PC-9 (cell line): ENCODE measurements at regions not wholly inside any gene's neighbourhood (a gene's known extent, or its start where the extent isn't known, plus 50 kb on each side); places are given as distances from the start of the nearest gene placed in this dataset.

Experiments used
- BruUV-seq: library from RNA; stranded (reverse); fragments of 400-500 nt; replicated peaks from 2 replicates; lab custom pipeline; 2021; lab: Mats Ljungman, UMichigan
- CTCF ChIA-PET: fragments of 300-600 bp; sonication (Branson Sonifier 250); formaldehyde crosslinking; loops from one replicate; lab custom pipeline; 2022; ENCODE audit warnings: antibody characterized with exemption; lab: Charles Lee
- POLR2A ChIA-PET: fragments of 300-600 bp; sonication (Branson Sonifier 250); formaldehyde crosslinking; loops from one replicate; lab custom pipeline; 2022; ENCODE audit warnings: antibody characterized with exemption; ENCODE audit not compliant: unreplicated experiment; lab: Charles Lee
- DNase-seq, 2 experiments: peaks; one replicate each; pipeline versions ENCODE4 v3.0.0 to v3.0.0-alpha.2; 2015 to 2022; ENCODE audit warnings: mixed read lengths in 1 of 2
- H2AFZ ChIP-seq: fragments of 200-600 bp; sonication (generic); 2 replicates; pipeline ENCODE4 v1.8.1; 2017; ENCODE audit warnings: antibody characterized with exemption
- H3F3A ChIP-seq: fragments of 200-600 bp; sonication (generic); 2 replicates; pipeline ENCODE4 v1.8.1; 2017; ENCODE audit warnings: antibody characterized with exemption, mild to moderate bottlenecking, low read depth; ENCODE audit not compliant: insufficient read depth
- H3K27ac ChIP-seq: fragments of 200-600 bp; sonication (generic); 2 replicates; pipeline ENCODE4 v1.6.1; 2016; ENCODE audit warnings: mixed run types
- H3K27me3 ChIP-seq: fragments of 200-600 bp; sonication (generic); 2 replicates; pipeline ENCODE4 v1.6.1; 2016; ENCODE audit warnings: low read depth, mixed run types; ENCODE audit not compliant: insufficient read depth
- H3K36me3 ChIP-seq: fragments of 200-600 bp; sonication (generic); 2 replicates; pipeline ENCODE4 v1.6.1; 2016; ENCODE audit warnings: low read depth, mixed run types
- H3K4me1 ChIP-seq: fragments of 200-600 bp; sonication (generic); replicated peaks from 2 replicates; pipeline ENCODE4 v1.6.1; 2016; ENCODE audit warnings: mixed run types; ENCODE audit not compliant: insufficient read depth
- H3K4me2 ChIP-seq: fragments of 200-600 bp; sonication (generic); 2 replicates; pipeline ENCODE4 v1.6.1; 2017; ENCODE audit warnings: mixed run types
- H3K4me3 ChIP-seq: fragments of 200-600 bp; sonication (generic); 2 replicates; pipeline ENCODE4 v1.6.1; 2016; ENCODE audit warnings: mixed run types
- H3K79me2 ChIP-seq: fragments of 200-600 bp; sonication (generic); 2 replicates; pipeline ENCODE4 v1.6.1; 2017; ENCODE audit warnings: low read depth, mixed run types
- H3K9me2 ChIP-seq: fragments of 200-600 bp; sonication (generic); 2 replicates; pipeline ENCODE4 v1.8.1; 2017; ENCODE audit warnings: mild to moderate bottlenecking; ENCODE audit not compliant: insufficient read depth
- H3K9me3 ChIP-seq: fragments of 200-600 bp; sonication (generic); 2 replicates; pipeline ENCODE4 v1.8.1; 2016; ENCODE audit warnings: low read depth; ENCODE audit not compliant: insufficient read depth
- H4K20me1 ChIP-seq: fragments of 200-600 bp; sonication (generic); 2 replicates; pipeline ENCODE4 v1.8.1; 2017; ENCODE audit not compliant: insufficient read depth
- CTCF ChIP-seq: fragments of 200-600 bp; sonication (generic); conservative IDR thresholded peaks from 2 replicates; pipeline ENCODE4 v1.6.1; 2017; ENCODE audit warnings: mixed run types, antibody characterized with exemption, mild to moderate bottlenecking, moderate library complexity
- EZH2 ChIP-seq: fragments of 200-600 bp; sonication (generic); IDR thresholded peaks from 2 replicates; pipeline ENCODE4 v1.8.0; 2017; ENCODE audit warnings: antibody characterized with exemption, low read depth
- intact Hi-C: fragments of 100-400 bp; cut with micrococcal nuclease; formaldehyde crosslinking; loops from one replicate; pipeline ENCODE4 v1.10.0; 2022; ENCODE audit not compliant: unreplicated experiment

DNA sequence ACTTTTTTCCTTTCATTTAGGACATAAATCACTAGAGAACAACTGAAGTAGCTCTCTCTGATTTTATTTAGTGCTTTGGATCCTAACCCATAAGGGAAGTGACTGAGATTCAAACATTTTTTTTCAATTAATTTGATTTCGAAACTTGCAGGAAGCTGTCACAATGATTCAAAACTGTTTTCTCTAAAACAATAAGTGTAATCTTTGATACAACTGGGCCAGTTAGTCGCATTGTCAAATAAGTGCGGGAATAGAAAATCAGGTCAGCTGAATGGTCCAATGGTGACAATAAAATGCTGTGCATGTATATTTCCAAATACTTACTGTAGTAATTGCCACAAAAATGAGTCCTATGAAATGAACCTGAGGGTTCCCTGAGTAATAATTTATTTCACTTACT is 930.8 kb downstream of the TFAP2A start:
- Histone ChIP-seq H3K27ac (no peak overlapping the region), H3K9me2 (no peaks in the 10 kb centered on the region), H3K79me2 (no peaks in the 10 kb centered on the region), H3K4me2 (no peak overlapping the region), H4K20me1 (no peaks in the 10 kb centered on the region), H3K9me3 (no peaks in the 10 kb centered on the region), H3K4me1 (peaks cover 20% of the 10 kb centered on the region), H3K27me3 (no peaks in the 10 kb centered on the region), H2AFZ (no peak overlapping the region), H3F3A (peaks cover 14% of the 10 kb centered on the region; the same call in 1 of the 2 replicates), H3K36me3 (no peaks in the 10 kb centered on the region), H3K4me3 (no peak overlapping the region)
- intact Hi-C loops, result no loop called here
- DNase-seq, result no peak
- ChIA-PET POLR2A (no interaction called here), CTCF (no interaction called here)
- BruUV-seq, result no TSS peak
- TF ChIP-seq EZH2, result no peak
- TF ChIP-seq CTCF, result no peak

DNA sequence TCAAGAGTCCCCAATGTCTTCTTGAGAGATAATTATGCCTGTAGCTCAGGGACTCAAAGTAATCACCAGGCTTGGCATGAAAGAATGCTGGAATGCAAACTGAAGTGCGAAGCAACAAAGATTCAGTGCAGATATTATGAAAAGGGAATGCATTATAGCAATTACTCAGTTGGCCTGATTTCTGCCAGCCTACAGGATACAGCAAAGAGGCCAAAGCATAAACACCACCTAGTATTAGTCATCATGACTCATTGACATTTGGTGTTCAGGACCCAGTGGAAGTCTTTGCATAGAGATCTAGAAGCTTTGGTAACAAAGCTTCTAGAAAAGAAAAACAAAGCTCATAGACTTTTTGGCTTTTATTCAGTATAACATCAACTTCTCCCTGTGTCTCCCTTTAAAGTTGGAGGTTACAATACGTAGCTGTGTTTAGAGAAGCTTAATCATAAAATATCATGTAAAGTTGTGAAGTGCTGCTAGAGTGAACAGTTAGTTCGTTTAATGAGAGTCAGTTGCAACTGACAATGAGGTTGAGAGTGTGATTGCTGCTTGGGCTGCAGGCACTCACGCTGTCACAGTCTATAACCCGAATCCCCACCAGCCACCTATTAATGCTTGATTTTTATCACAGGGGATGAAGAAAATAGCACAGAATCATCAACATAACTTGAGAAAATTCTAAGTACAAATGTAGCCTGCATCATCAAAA is 932.7 kb downstream of the TFAP2A start:
- Histone ChIP-seq H3F3A (peaks cover 14% of the 10 kb centered on the region; the same call in 1 of the 2 replicates), H3K27ac (peak overlapping the region; percentile 36; the same call in 1 of the 2 replicates), H2AFZ (no peak overlapping the region), H3K27me3 (no peaks in the 10 kb centered on the region), H3K4me3 (no peak overlapping the region), H3K4me2 (peak overlapping the region; percentile 14; the same call in 1 of the 2 replicates), H4K20me1 (no peaks in the 10 kb centered on the region), H3K9me2 (no peaks in the 10 kb centered on the region), H3K9me3 (no peaks in the 10 kb centered on the region), H3K36me3 (no peaks in the 10 kb centered on the region), H3K4me1 (peaks cover 20% of the 10 kb centered on the region), H3K79me2 (no peaks in the 10 kb centered on the region)
- intact Hi-C loops, result loop anchor here (1.0 kb wide), 2 partner anchors 21 to 50 kb away; no protein-coding TSS in a partner anchor
- POLR2A ChIA-PET, result interaction anchor here (0.5 to 0.6 kb wide), 4 partner anchors 35 to 929 kb away, joined by 3 to 5 read pairs (median 4); no protein-coding TSS in a partner anchor
- TF ChIP-seq EZH2 (no peak), CTCF (no peak)
- CTCF ChIA-PET, result interaction anchor here (0.5 to 1.0 kb wide), 3 partner anchors 55 to 231 kb away, joined by 3 to 4 read pairs (median 3); no protein-coding TSS in a partner anchor
- DNase-seq, result peak; percentile 55 to 83
- BruUV-seq, result no TSS peak

DNA sequence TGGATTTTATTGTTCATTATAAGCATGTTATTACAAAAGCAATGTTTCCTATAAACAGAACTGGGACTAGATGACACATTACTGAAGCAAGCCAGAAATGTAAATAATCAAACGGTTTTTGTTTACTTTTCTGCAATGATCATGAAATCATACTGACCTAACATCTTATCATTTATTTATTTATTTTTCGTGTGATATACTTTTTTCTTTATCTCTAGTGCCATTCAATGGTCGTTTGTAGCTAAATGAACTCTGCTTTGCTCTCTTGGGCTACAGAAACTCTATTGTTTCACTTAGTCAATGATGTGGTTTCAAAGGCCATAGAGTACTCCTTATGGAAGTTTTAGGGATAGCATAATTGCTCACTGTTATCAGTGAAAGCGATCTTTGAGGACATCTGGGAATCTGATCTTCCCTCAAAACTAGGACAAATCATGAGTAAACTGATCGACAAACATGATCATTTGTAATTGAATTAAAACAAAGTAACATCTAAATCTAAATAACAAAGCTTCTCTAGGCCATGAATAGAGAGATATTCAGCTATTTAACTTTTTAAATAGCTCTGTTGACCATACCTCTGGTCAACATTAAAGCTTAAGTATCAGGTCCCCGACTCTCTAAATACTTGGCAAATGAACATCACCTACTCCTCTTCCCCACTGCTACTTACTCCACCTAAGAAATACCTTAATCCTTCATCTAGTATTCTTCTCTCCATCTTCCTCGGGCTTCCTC is 933.4 kb downstream of the TFAP2A start:
- Histone ChIP-seq H3K27me3 (no peaks in the 10 kb centered on the region), H3K4me1 (peaks cover 20% of the 10 kb centered on the region), H3K27ac (peak overlapping the region; percentile 36; the same call in 1 of the 2 replicates), H3K36me3 (no peaks in the 10 kb centered on the region), H2AFZ (no peak overlapping the region), H3K9me2 (no peaks in the 10 kb centered on the region), H3K9me3 (no peaks in the 10 kb centered on the region), H3K4me2 (no peak overlapping the region), H4K20me1 (no peaks in the 10 kb centered on the region), H3K4me3 (no peak overlapping the region), H3K79me2 (no peaks in the 10 kb centered on the region), H3F3A (peaks cover 14% of the 10 kb centered on the region; the same call in 1 of the 2 replicates)
- TF ChIP-seq EZH2 (no peak), CTCF (no peak)
- intact Hi-C loops, result loop anchor here (1.0 kb wide), 2 partner anchors 22 to 51 kb away; no protein-coding TSS in a partner anchor
- peak in 1 of 2 experiments; percentile 33 for DNase-seq
- ChIA-PET CTCF (interaction anchor here (0.9 to 1.0 kb wide), 2 partner anchors 56 to 230 kb away, joined by 3 read pairs; no protein-coding TSS in a partner anchor), POLR2A (interaction anchor here (0.5 to 0.6 kb wide), 2 partner anchors 36 to 56 kb away, joined by 3 read pairs; no protein-coding TSS in a partner anchor)
- TSS peak; percentile 79 for BruUV-seq
